GM19043 (cell line): ENCODE measurements at regions not wholly inside any gene's neighbourhood (a gene's known extent, or its start where the extent isn't known, plus 50 kb on each side); places are given as distances from the start of the nearest gene placed in this dataset.

ENCODE experiments used
- ATAC-seq: cut with Tn5 transposase; IDR thresholded peaks from one replicate; pipeline ENCODE4 v1.9.1; 2021; ENCODE audit warnings: low read depth; ENCODE audit not compliant: unreplicated experiment

- ATAC-seq = no peak
These were observed 95.0 kb downstream of the DUSP6 start for GRCh38 chr12:89257340-89257739.

DNA sequence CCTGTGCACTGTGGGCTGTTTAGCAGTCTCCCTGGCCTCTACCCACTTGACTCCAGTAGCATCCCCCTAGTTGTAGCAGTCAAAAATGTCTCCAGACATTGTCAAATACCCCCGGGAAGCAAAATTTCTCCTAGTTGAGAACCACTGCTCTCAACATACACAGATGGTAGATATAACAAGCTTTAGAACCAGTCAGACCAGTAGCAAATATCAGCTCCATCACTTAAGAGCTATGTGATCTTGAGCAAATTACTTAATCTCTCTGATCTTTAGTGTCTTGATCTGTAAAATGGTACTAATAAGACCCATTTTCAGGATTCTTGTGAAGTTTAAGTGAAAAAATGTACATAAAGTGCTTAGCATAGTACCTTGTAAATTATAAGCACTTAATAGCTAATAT is 96.2 kb downstream of the DUSP6 start:
- ATAC-seq = no peak

GRCh38 chr12:89253488-89253887 is 98.8 kb downstream of the DUSP6 start:
- no peak for ATAC-seq

GRCh38 chr12:89252284-89252683 is 100.0 kb downstream of the DUSP6 start:
- no peak for ATAC-seq

GRCh38 chr12:89251342-89252271 is 100.7 kb downstream of the DUSP6 start:
- no peak for ATAC-seq

- ATAC-seq = no peak
These were observed 101.7 kb downstream of the DUSP6 start for GRCh38 chr12:89250636-89251035.

GRCh38 chr12:89250213-89250612 is 102.1 kb downstream of the DUSP6 start:
- no peak for ATAC-seq

GRCh38 chr12:89247967-89248366 is 104.3 kb downstream of the DUSP6 start:
- ATAC-seq = no peak

DNA sequence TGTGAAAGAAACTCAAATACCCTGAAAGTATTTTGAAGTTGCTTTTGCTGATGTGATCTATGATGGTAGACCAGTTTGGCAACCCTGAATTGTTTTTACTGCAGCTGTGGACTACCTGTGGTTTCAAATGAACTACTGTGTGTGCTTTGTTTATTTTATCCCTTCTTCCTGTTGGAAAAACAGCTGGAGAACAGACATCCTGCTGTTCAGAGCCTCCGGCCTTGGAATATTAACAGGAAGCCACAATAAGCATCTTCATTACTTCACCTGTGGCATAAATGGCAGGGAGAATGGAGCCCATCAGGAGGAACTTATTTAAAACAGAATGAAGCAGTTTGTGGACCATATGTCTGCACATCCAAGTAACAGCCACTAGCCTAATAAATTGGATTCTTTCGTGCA is 104.8 kb downstream of the DUSP6 start:
- ATAC-seq = no peak

DNA sequence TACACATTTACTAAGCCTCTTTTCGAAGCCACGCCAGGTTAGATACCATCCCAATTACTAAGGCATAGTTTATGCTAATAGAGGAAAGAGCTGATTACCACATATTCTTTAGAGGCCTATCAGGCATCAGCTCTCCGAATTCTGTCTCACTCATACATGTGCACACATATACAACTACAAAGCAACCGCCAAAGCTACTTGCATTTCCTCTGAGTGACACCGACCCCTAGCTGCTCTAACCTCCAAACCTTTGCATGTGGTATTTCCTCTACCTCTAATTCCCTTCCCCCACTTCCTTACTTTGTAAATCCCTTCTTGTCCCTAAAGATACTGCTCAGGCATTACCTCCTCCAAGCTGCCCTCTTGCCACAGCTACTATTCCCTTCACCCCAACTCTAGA is 107.2 kb downstream of the DUSP6 start:
- no peak for ATAC-seq

DNA sequence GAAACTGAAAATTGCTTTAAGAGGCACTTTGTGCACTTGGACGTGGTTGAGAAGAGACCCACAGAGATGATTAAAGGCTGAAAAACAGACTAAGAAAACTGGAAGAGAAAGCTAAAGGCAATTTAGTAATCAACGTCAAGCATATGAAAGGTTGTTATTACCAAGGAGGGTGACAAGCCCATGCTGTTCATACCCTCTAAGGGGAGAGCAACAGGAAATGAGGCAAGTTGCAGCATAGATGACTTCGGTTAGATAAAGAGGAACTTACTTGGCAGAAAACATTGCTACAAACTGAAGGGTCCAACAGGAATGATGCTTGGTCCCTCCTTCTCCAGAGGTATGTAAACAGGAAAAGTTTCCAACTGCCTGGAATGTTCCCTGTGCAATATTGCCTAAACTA is 107.8 kb downstream of the DUSP6 start:
- no peak for ATAC-seq

GRCh38 chr12:89243771-89244170 is 108.5 kb downstream of the DUSP6 start:
- ATAC-seq = no peak

- ATAC-seq = no peak
These were observed 112.8 kb downstream of the DUSP6 start for GRCh38 chr12:89239534-89239933.

DNA sequence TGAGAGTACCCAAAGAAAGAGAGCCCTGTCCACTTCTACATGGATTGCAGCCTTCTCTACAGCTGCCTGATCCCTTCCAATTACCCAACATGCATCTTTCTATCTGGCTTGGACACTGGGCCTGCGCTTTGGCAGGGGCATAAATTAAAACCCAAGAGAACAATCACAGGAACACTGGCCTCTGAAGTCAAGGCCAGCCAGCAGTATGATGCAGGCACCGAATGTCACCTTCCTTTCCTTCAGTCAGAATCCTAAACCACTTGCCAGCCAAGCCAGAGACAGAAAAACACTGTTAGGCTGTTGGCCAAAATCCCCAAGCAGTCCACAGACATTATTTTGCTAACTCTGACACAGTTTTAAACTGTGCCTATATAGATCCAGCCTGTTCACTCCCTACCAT is 113.7 kb downstream of the DUSP6 start:
- ATAC-seq = no peak

DNA sequence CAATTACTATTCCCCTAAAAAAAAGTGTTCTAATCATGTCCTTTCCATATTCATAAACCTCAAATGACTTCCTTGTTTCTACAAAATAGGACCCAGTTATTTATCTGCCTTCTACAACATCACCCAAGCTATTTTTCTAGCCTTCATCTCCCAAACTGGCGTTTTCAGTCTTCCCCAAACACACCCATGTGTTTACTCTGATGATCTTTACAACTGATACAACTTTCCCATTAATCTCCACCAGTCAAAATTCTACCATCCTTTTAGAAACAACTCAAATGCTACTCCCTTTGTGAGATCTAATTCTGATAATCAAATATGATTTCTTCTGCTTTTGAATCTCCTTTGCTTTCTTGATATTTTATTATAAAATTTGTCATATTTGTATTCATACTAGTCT is 114.5 kb downstream of the DUSP6 start:
- ATAC-seq = no peak

GRCh38 chr12:89236748-89237383 is 115.4 kb downstream of the DUSP6 start:
- ATAC-seq = no peak

GRCh38 chr12:89236237-89236636 is 116.1 kb downstream of the DUSP6 start:
- no peak for ATAC-seq

- ATAC-seq = no peak
These were observed 116.9 kb downstream of the DUSP6 start for GRCh38 chr12:89235189-89235993.

- no peak for ATAC-seq
These were observed 117.8 kb downstream of the DUSP6 start for GRCh38 chr12:89234324-89235114.

GRCh38 chr12:89231686-89232085 is 120.6 kb downstream of the DUSP6 start:
- no peak for ATAC-seq
